ENCODE measurements at regions not wholly inside any gene's neighbourhood (a gene's known extent, or its start where the extent isn't known, plus 50 kb on each side); places are given as distances from the start of the nearest gene placed in this dataset.

DNA sequence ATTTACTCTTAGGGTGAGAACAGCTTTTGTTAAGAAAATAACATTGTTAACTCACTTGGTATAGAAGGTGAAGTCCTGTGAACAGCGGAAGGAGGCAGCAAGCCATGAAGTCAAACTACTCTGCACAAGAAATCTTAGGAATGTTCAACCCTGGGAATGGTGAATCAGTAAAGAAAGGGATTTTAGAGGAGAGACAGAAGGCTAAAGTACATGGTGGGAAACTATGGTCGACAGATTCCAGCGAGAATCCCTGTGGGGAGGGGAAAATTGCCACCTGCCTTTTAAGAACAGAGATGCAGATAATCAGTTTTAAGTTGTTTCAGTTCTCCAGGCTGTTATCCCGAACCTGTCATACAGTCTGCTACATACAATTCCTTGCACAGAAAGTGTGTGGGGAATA, 63.2 kb upstream of the PTPRR start:
- Histone ChIP-seq H3K4me3 (ENCODE audit: low read length in 2 of 2) (no peak overlapping the region), H3K9me3 (ENCODE audit: control insufficient read depth, low read length) (no peaks in the 10 kb centered on the region), H3K4me1 (ENCODE audit: control insufficient read depth in 1 of 2, insufficient read depth in 2 of 2, low read length in 2 of 2) (no peaks in the 10 kb centered on the region), H3K27me3 (ENCODE audit: control insufficient read depth in 1 of 2, insufficient read depth in 2 of 2, low read length in 1 of 2) (no peaks in the 10 kb centered on the region), H3K36me3 (ENCODE audit: control insufficient read depth in 1 of 2, insufficient read depth in 2 of 2, low read length in 1 of 2) (no peaks in the 10 kb centered on the region), H3K27ac (ENCODE audit: low read depth in 1 of 2, low read length in 2 of 2) (no peak overlapping the region)
- DNase-seq (no peak), ATAC-seq (ENCODE audit: low FRiP score) (no peak)
- intact Hi-C loops (cut with DNase I) = no loop called here
- WGBS, 2 donors = 57 to 65% methylated on average over 4 of the region's 4 CpGs

DNA sequence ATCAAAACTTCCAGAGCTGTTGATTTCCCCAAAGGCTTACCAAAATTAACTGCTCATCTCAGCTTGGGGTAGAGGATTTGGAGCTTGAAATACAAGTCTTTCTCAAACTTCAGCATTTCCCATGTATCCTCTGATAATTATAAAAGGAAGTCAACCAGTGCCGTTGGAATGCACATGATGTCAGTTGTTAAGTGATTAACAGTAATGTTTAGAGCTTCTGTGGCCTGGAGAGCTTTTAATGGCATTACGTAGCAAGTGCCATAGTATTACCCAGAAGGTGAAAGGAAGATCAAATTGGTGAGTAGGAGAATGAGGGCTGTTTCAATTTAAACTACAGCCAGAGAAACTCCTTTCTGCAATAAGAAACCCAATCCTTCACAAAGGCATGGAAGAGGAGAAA, 62.5 kb upstream of the PTPRR start:
- H3K9me3 ChIP-seq (ENCODE audit: control insufficient read depth, low read length) = no peaks in the 10 kb centered on the region
- H3K27ac ChIP-seq (ENCODE audit: low read depth in 1 of 2, low read length in 2 of 2) = no peak overlapping the region
- ATAC-seq (ENCODE audit: low FRiP score) (no peak), DNase-seq (no peak)
- no peaks in the 10 kb centered on the region for H3K27me3 ChIP-seq (ENCODE audit: control insufficient read depth in 1 of 2, insufficient read depth in 2 of 2, low read length in 1 of 2)
- H3K4me3 ChIP-seq (ENCODE audit: low read length in 2 of 2) = no peak overlapping the region
- intact Hi-C loops (cut with DNase I) = no loop called here
- 71 to 76% methylated on average over 2 of the region's 2 CpGs for WGBS, 2 donors
- no peaks in the 10 kb centered on the region for H3K36me3 ChIP-seq (ENCODE audit: control insufficient read depth in 1 of 2, insufficient read depth in 2 of 2, low read length in 1 of 2)
- H3K4me1 ChIP-seq (ENCODE audit: control insufficient read depth in 1 of 2, insufficient read depth in 2 of 2, low read length in 2 of 2) = no peaks in the 10 kb centered on the region

DNA sequence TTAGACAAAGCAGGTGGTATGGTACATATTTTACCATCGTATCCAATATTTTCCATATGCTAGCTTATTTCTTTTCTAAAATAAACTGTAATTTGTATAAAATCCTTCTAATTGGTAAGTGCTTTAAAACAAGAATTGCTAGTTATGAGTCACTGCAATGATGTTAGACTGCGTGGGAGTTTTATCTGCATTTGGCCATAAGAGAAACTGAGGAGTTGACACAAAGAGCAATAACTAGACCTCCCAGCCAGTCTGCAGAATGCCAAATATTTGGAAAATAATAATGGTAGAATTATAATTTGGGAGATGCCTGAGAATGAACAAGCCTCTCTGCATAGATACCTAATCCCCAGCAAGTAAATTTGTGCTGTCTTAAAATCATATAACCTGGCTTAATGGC, 61.7 kb upstream of the PTPRR start:
- WGBS, 2 donors = 75 to 77% methylated on average over 2 of the region's 2 CpGs

DNA sequence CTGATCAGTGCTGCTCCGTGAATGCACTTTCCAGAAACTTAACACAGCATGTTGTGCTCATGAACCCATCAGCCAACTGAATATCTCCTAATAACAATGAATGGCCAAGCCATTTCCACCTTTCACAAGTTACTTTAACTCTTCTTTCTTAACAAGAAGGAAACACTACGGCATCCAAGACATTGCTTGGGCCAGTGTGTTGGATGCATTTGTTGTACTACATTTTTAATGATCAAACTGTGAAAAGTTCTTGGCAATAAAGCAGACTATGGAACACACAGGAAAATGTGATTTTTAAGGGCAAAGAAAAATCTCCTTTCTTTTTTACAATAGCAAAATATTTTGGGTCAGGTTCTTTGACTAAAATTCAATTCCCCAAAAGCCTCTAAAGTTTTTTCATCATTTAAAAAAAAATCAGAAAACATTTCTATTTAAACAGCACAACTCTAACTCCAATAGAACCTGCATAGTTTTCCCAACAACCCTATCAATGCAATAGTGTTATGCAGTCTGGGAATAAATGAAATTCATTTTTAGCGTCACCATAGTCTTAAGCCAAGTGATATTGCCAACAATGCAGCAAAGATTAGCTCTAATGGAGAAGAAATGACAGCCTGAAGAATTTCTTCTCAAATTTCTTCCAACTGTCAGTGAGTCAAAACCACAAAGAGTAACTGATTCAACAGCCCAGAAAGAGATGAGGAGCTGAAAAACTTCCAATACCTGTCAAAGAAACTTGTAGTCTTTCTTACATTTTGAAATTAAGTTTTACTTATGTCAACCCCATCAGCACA, 50.7 kb upstream of the PTPRR start:
- 33 to 50% methylated on average over 3 of the region's 3 CpGs for WGBS, 2 donors
- intact Hi-C loops (cut with DNase I) = no loop called here
- peak; percentile 81 for ATAC-seq (ENCODE audit: low FRiP score)
- Histone ChIP-seq H3K27me3 (ENCODE audit: control insufficient read depth in 1 of 2, insufficient read depth in 2 of 2, low read length in 1 of 2) (no peaks in the 10 kb centered on the region), H3K27ac (ENCODE audit: low read depth in 1 of 2, low read length in 2 of 2) (no peak overlapping the region), H3K36me3 (ENCODE audit: control insufficient read depth in 1 of 2, insufficient read depth in 2 of 2, low read length in 1 of 2) (no peaks in the 10 kb centered on the region), H3K4me3 (ENCODE audit: low read length in 2 of 2) (no peak overlapping the region), H3K9me3 (ENCODE audit: control insufficient read depth, low read length) (no peaks in the 10 kb centered on the region), H3K4me1 (ENCODE audit: control insufficient read depth in 1 of 2, insufficient read depth in 2 of 2, low read length in 2 of 2) (peaks cover 0 to 3% of the 10 kb centered on the region in 2 donors)
- DNase-seq = no peak

More for the DNA sequence above, 61.7 kb upstream of the PTPRR start:
- H3K4me3 ChIP-seq (ENCODE audit: low read length in 2 of 2) = no peak overlapping the region
- no peak for DNase-seq
- no peaks in the 10 kb centered on the region for H3K27me3 ChIP-seq (ENCODE audit: control insufficient read depth in 1 of 2, insufficient read depth in 2 of 2, low read length in 1 of 2)
- H3K4me1 ChIP-seq (ENCODE audit: control insufficient read depth in 1 of 2, insufficient read depth in 2 of 2, low read length in 2 of 2) = no peaks in the 10 kb centered on the region
- H3K36me3 ChIP-seq (ENCODE audit: control insufficient read depth in 1 of 2, insufficient read depth in 2 of 2, low read length in 1 of 2) = no peaks in the 10 kb centered on the region
- no peak for ATAC-seq (ENCODE audit: low FRiP score)
- no peak overlapping the region for H3K27ac ChIP-seq (ENCODE audit: low read depth in 1 of 2, low read length in 2 of 2)
- H3K9me3 ChIP-seq (ENCODE audit: control insufficient read depth, low read length) = no peaks in the 10 kb centered on the region
- intact Hi-C loops (cut with DNase I) = no loop called here
